Ishikawa (cell line): ENCODE measurements at regions not wholly inside any gene's neighbourhood (a gene's known extent, or its start where the extent isn't known, plus 50 kb on each side); places are given as distances from the start of the nearest gene placed in this dataset.

Experiments used
- CEBPB ChIP-seq: IDR thresholded peaks from 2 replicates; pipeline ENCODE4 v1.6.1; 2012
- CREB1 ChIP-seq: IDR thresholded peaks from 2 replicates; pipeline ENCODE4 v1.6.1; 2012; ENCODE audit warnings: low read depth
- EGR1 ChIP-seq: IDR thresholded peaks from 2 replicates; pipeline ENCODE4 v1.6.1; 2012
- EP300 ChIP-seq: IDR thresholded peaks from 2 replicates; pipeline ENCODE4 v1.6.1; 2012; ENCODE audit warnings: borderline replicate concordance
- FOXM1 ChIP-seq: IDR thresholded peaks from 2 replicates; pipeline ENCODE4 v1.6.1; 2012; ENCODE audit warnings: low read depth, borderline replicate concordance
- MAX ChIP-seq: IDR thresholded peaks from 2 replicates; pipeline ENCODE4 v1.6.1; 2012
- NFIC ChIP-seq: IDR thresholded peaks from 2 replicates; pipeline ENCODE4 v1.6.1; 2012
- RAD21 ChIP-seq: IDR thresholded peaks from 2 replicates; pipeline ENCODE4 v1.6.1; 2012; ENCODE audit warnings: low read depth
- TAF1 ChIP-seq: IDR thresholded peaks from 2 replicates; pipeline ENCODE4 v1.6.1; 2012; ENCODE audit warnings: low read depth, mild to moderate bottlenecking
- TCF12 ChIP-seq: IDR thresholded peaks from 2 replicates; pipeline ENCODE4 v1.6.1; 2012; ENCODE audit warnings: low read depth
- TEAD4 ChIP-seq: IDR thresholded peaks from 2 replicates; pipeline ENCODE4 v1.6.1; 2012
- USF1 ChIP-seq: IDR thresholded peaks from 2 replicates; pipeline ENCODE4 v1.6.1; 2012
- YY1 ChIP-seq: IDR thresholded peaks from 2 replicates; pipeline ENCODE4 v1.6.1; 2012; ENCODE audit warnings: low read depth
- ZBTB7A ChIP-seq: IDR thresholded peaks from 2 replicates; pipeline ENCODE4 v1.6.1; 2012; ENCODE audit warnings: low read depth

- no peak for TF ChIP-seq CREB1
- no peak for TF ChIP-seq RAD21
- TF ChIP-seq EP300 = no peak
- no peak for TF ChIP-seq NFIC
- no peak for TF ChIP-seq USF1
- TF ChIP-seq MAX = no peak
- TF ChIP-seq CEBPB = no peak
- TF ChIP-seq TEAD4 = no peak
- no peak for TF ChIP-seq ZBTB7A
- no peak for TF ChIP-seq FOXM1
These were observed 76.2 kb upstream of the STK39 start for GRCh38 chr2:168323529-168324021.

GRCh38 chr2:168326572-168326971, 79.2 kb upstream of the STK39 start:
- TF ChIP-seq TAF1 = no peak
- no peak for TF ChIP-seq EP300
- no peak for TF ChIP-seq USF1
- TF ChIP-seq EGR1 = no peak
- TF ChIP-seq TCF12 = no peak
- TF ChIP-seq FOXM1 = no peak
- no peak for TF ChIP-seq NFIC

- TF ChIP-seq FOXM1 (no peak), TCF12 (no peak), CREB1 (no peak), TAF1 (no peak), ZBTB7A (no peak), CEBPB (no peak), NFIC (no peak)
These were observed 79.9 kb upstream of the STK39 start for GRCh38 chr2:168327328-168327727.

GRCh38 chr2:168328421-168328820, 81.0 kb upstream of the STK39 start:
- no peak for TF ChIP-seq CREB1
- no peak for TF ChIP-seq MAX
- no peak for TF ChIP-seq EGR1
- TF ChIP-seq ZBTB7A = no peak

GRCh38 chr2:168330624-168331423, 83.4 kb upstream of the STK39 start:
- TF ChIP-seq YY1 = no peak

- TF ChIP-seq RAD21 = peak; percentile 77
- TF ChIP-seq MAX = no peak
- TF ChIP-seq TAF1 = no peak
These were observed 89.5 kb upstream of the STK39 start for GRCh38 chr2:168336786-168337388.

GRCh38 chr2:168338292-168338691, 90.9 kb upstream of the STK39 start:
- TF ChIP-seq TCF12 (no peak), CEBPB (no peak), NFIC (no peak), MAX (no peak), FOXM1 (no peak), USF1 (no peak), RAD21 (no peak), ZBTB7A (no peak)

GRCh38 chr2:168338803-168339437, 91.5 kb upstream of the STK39 start:
- TF ChIP-seq CREB1 (no peak), YY1 (no peak), FOXM1 (no peak), MAX (no peak), ZBTB7A (no peak)

- TF ChIP-seq TAF1 (no peak), FOXM1 (no peak), TEAD4 (no peak), YY1 (no peak), RAD21 (no peak), USF1 (no peak), TCF12 (no peak), EGR1 (no peak), NFIC (no peak), ZBTB7A (no peak), CREB1 (no peak), CEBPB (no peak), MAX (no peak), EP300 (no peak)
These were observed 93.5 kb upstream of the STK39 start for GRCh38 chr2:168340931-168341330.
